ENCODE measurements at regions not wholly inside any gene's neighbourhood (a gene's known extent, or its start where the extent isn't known, plus 50 kb on each side); places are given as distances from the start of the nearest gene placed in this dataset.

DNA sequence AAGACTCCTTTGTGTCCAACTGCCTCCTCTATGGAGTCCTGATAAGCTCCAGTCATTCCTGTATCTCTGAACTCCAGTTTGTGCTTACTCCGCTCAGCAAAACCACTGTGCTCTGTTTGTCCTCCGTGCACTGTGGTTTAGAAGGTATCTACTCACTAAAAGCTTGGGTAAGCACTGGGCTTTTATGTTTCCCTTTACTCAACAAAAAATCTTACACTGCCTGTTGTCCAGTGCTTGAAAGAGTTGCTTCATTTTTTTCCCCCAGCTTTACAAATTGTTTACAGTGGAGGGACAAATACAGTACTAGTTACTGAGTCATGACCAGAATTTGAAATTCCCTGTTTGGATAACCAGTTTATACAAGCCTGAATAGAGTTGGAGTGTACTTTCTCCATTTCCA, 545.3 kb upstream of the FAT1 start:
- TF ChIP-seq, protein P1, sequence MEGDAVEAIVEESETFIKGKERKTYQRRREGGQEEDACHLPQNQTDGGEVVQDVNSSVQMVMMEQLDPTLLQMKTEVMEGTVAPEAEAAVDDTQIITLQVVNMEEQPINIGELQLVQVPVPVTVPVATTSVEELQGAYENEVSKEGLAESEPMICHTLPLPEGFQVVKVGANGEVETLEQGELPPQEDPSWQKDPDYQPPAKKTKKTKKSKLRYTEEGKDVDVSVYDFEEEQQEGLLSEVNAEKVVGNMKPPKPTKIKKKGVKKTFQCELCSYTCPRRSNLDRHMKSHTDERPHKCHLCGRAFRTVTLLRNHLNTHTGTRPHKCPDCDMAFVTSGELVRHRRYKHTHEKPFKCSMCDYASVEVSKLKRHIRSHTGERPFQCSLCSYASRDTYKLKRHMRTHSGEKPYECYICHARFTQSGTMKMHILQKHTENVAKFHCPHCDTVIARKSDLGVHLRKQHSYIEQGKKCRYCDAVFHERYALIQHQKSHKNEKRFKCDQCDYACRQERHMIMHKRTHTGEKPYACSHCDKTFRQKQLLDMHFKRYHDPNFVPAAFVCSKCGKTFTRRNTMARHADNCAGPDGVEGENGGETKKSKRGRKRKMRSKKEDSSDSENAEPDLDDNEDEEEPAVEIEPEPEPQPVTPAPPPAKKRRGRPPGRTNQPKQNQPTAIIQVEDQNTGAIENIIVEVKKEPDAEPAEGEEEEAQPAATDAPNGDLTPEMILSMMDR (conservative IDR thresholded peaks at IDR 0.05), result no peak
- no peak overlapping the region for H3K18ac ChIP-seq (ENCODE audit: insufficient read length, low read depth, low read length)
- no peak for DNase-seq
- H3K4ac ChIP-seq (ENCODE audit: low read depth, low read length), result no peak overlapping the region
- H3K23ac ChIP-seq (ENCODE audit: insufficient read length, low read depth, low read length), result no peak overlapping the region
- H3K27me3 ChIP-seq (ENCODE audit: insufficient read depth, low read length), result no peaks in the 10 kb centered on the region
- H3K56ac ChIP-seq (ENCODE audit: insufficient read length, low read depth, low read length), result no peak overlapping the region
- H3K9ac ChIP-seq (ENCODE audit: extremely low read depth, insufficient read length, low read length), result no peak overlapping the region
- no peak overlapping the region for H3K27ac ChIP-seq (ENCODE audit: insufficient read length, low read depth, low read length)
- no peaks in the 10 kb centered on the region for H4K20me1 ChIP-seq (ENCODE audit: control insufficient read depth, insufficient read depth, insufficient read length)
- no peak overlapping the region for H4K91ac ChIP-seq (ENCODE audit: insufficient read length, low read depth, low read length)
- no peak overlapping the region for H3T11ph ChIP-seq (ENCODE audit: low read length)
- no peak overlapping the region for H2BK15ac ChIP-seq (ENCODE audit: low read depth, low read length)
- H3K79me1 ChIP-seq (ENCODE audit: insufficient read depth, low read depth, low read length, poor library complexity, severe bottlenecking), result no peaks in the 10 kb centered on the region
- H2BK120ac ChIP-seq (ENCODE audit: low read depth, low read length, poor library complexity, severe bottlenecking), result no peak overlapping the region
- Mint-ChIP-seq H3K36me3 (ENCODE audit: insufficient read depth in 1 of 3, low read depth in 3 of 3) (no peaks in the 10 kb centered on the region), H3K4me3 (no peak overlapping the region), H3K27me3 (ENCODE audit: low read depth) (no peaks in the 10 kb centered on the region), H3K27ac (no peak overlapping the region), H3K9me3 (no peaks in the 10 kb centered on the region), H3K4me1 (no peaks in the 10 kb centered on the region)
- no peaks in the 10 kb centered on the region for H3K23me2 ChIP-seq (ENCODE audit: insufficient read length, low read depth, low read length, poor library complexity, severe bottlenecking)
- no peak overlapping the region for H4K8ac ChIP-seq (replicated peaks; ENCODE audit: insufficient read length, low read depth, low read length)
- H2BK20ac ChIP-seq (ENCODE audit: low read depth, low read length, poor library complexity, severe bottlenecking), result no peak overlapping the region
- H3K79me2 ChIP-seq (ENCODE audit: insufficient read depth, low read length), result no peaks in the 10 kb centered on the region
- H2BK5ac ChIP-seq (ENCODE audit: insufficient read length, low read length), result no peak overlapping the region
- H2AFZ ChIP-seq (ENCODE audit: low read length), result no peak overlapping the region
- no peak overlapping the region for H2BK12ac ChIP-seq (ENCODE audit: insufficient read length, low read depth, low read length)
- no peaks in the 10 kb centered on the region for H3K4me1 ChIP-seq (ENCODE audit: insufficient read depth, low read length)
- H3K4me2 ChIP-seq (ENCODE audit: insufficient read depth, insufficient read length, low read length), result no peak overlapping the region
- no peaks in the 10 kb centered on the region for H3K9me3 ChIP-seq (ENCODE audit: control insufficient read depth, low read depth, low read length)
- no peak overlapping the region for H2AK5ac ChIP-seq (ENCODE audit: insufficient read length, low read length)
- no peak overlapping the region for H4K5ac ChIP-seq (ENCODE audit: insufficient read length, low read depth, low read length)
- H3K14ac ChIP-seq (ENCODE audit: insufficient read depth, low read length), result no peak overlapping the region
- WGBS (ENCODE audit: extremely low coverage, insufficient read length, low lambda C conversion rate), result no CpG with 5 or more reads among the region's 2 CpGs
